Stomach (tissue), 4 donors: ENCODE measurements at regions not wholly inside any gene's neighbourhood (a gene's known extent, or its start where the extent isn't known, plus 50 kb on each side); places are given as distances from the start of the nearest gene placed in this dataset.

Source experiments
- CTCF ChIP-seq, 7 experiments: fragments of 450-650 bp in 4 of 7; fragments of 200-600 bp in 3 of 7; sonication (generic) in 3 of 7; IDR thresholded peaks; one replicate each; pipeline ENCODE4 v1.5.1; 2016 to 2019; ENCODE audit warnings: antibody characterized with exemption in 7 of 7, control low read depth in 2 of 7, mild to moderate bottlenecking in 1 of 7
- POLR2A ChIP-seq, 4 donors: fragments of 450-650 bp; IDR thresholded peaks; one replicate each; pipeline ENCODE4 v1.6.1; 2016; ENCODE audit warnings: antibody characterized with exemption in 4 of 4, control low read depth in 2 of 4, mild to moderate bottlenecking in 1 of 4, moderate library complexity in 1 of 4
- POLR2AphosphoS5 ChIP-seq, 3 donors: sonication (generic); formaldehyde crosslinking; IDR thresholded peaks; one replicate each; pipeline ENCODE4 v1.6.1; 2016; ENCODE audit warnings: antibody characterized with exemption in 3 of 3

GRCh38 chr10:53177468-53177867 lies 404.9 kb upstream of the MBL2 start:
- no peak for TF ChIP-seq CTCF (IDR thresholded peaks at IDR 0.05)
- TF ChIP-seq POLR2AphosphoS5 (IDR thresholded peaks at IDR 0.05): no peak
- no peak for TF ChIP-seq POLR2A (IDR thresholded peaks at IDR 0.05)
